GM18517 (cell line): ENCODE measurements at regions not wholly inside any gene's neighbourhood (a gene's known extent, or its start where the extent isn't known, plus 50 kb on each side); places are given as distances from the start of the nearest gene placed in this dataset.

Experiments used
- ATAC-seq: cut with Tn5 transposase; IDR thresholded peaks from one replicate; pipeline ENCODE4 v1.9.1; 2021; ENCODE audit warnings: mild to moderate bottlenecking, moderate library complexity; ENCODE audit not compliant: unreplicated experiment

DNA sequence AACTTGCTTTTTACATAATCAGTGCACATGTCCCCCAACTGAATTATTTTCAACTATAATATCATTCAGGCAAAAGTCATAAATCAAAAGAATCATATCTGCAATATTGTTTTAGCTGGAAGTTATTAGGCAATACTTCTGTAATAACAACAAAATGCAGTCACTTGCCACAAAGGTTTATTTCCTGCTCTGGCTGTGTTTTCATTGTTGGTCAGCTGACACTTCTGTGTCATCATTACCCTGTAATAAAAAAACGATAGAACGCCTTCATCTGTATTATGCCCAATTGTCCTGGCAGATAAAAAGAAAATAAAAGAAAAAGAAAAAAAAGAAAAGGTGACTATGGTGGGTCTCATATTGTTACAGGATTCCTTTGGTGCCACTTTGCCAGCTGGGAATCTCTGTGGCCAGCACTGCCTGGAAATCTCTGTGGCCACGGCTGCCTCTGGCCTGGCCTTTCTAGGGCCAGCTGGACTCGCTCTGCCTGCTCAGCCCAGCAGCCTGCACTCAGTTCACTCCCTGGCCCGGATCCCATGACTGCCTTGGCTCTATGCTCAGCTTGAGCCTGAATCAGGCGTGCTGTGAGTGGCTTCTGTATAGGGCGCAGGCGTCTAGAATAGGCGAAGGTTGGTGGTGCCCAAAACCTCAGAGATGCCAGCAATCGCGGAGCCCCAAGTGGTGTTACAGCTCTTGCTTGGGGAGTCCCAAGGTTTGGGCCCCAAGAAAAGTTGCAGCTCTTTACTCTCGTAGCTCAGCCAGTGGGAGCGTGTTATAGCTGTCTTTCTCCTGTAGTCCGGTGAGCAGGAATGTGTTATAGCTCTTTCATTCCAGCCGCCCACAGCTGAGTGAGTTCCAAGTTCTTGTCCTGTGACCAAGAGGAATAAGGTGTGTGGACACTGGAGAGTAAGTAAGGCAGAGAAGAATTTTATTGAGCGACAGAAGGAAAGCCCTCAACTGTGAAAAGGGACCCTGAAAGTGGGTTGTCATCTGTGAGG is 1227.1 kb downstream of the SLITRK1 start:
- no peak for ATAC-seq

GRCh38 chr13:82654143-82654542 is 1228.1 kb downstream of the SLITRK1 start:
- no peak for ATAC-seq

- ATAC-seq = no peak
These were observed 1234.7 kb downstream of the SLITRK1 start for GRCh38 chr13:82647540-82647939.

- ATAC-seq = no peak
These were observed 1246.2 kb downstream of the SLITRK1 start for GRCh38 chr13:82636119-82636518.

DNA sequence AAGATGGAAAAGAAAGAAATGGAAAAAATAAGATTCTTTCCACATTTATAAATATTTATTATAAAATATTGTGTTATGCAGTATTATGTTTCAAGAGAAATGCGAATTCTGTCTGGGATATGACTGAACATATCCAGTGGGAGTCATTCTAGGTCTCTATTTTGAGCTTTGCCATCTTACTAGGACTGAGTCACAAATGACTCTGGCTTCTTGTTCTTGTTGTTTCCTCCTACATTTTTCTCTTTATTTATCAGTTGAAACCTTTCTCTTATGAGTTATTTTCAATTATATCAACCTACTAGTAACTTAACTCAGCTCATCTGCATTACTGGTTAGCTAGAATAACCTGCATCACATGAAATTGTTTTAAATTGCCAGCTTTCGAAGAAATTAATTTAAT is 1247.3 kb downstream of the SLITRK1 start:
- no peak for ATAC-seq

GRCh38 chr13:82627183-82627582 is 1255.1 kb downstream of the SLITRK1 start:
- ATAC-seq = no peak

GRCh38 chr13:82625717-82626116 is 1256.6 kb downstream of the SLITRK1 start:
- no peak for ATAC-seq

DNA sequence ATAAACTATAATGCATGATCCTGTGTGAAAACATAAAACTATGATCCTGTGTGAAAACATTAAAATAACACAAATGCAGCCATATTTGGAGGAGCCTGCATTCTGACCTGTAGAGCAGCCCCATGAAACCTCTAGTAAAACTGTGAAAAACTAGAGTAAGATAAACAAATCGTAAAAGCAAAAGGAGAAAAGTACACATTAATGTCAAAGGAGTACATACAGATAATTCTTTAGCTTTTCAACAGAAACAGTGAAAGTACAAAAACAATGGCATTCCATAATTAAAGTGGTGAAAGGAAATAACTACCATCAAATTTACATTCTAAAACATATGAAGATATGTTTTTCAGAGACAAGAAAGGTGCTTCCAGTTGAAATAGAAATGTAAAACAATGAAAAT is 1267.2 kb downstream of the SLITRK1 start:
- no peak for ATAC-seq

DNA sequence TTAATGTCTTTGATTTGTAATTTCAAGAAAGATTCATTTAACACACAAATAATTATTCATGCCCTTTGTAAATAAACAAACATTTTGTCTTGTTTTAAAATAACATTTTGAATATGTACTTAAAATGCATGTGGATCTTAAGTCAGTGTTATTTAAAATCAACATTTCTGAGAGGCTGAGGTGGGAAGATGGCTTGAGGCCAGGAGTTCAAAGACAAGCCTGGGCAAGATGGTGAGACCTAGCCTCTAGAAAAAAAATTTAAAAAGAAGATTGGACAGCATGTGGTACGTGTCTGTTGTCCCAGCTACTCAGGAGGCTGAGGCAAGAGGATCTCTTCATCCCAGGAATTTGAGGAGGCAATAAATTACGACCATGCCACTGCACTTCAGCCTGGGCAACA is 1268.2 kb downstream of the SLITRK1 start:
- no peak for ATAC-seq

DNA sequence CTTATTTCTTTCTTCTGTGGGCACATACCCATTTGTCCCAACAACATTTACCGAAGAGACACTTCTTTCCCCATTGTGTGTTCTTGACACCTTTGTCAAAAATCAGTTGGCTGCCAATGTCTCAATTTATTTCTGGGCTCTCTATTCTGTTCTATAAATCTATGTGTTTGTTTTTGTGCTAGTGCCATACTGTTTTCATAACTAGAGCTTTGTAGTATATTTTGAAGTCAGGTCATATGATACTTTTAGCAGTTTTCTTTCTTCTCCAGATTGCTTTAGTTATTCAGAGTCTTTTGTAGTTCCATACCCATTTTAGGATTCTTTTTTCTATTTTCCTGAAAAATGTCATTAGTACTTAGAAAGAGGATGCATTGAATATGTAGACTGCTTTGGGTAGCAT is 1276.3 kb downstream of the SLITRK1 start:
- ATAC-seq = no peak

DNA sequence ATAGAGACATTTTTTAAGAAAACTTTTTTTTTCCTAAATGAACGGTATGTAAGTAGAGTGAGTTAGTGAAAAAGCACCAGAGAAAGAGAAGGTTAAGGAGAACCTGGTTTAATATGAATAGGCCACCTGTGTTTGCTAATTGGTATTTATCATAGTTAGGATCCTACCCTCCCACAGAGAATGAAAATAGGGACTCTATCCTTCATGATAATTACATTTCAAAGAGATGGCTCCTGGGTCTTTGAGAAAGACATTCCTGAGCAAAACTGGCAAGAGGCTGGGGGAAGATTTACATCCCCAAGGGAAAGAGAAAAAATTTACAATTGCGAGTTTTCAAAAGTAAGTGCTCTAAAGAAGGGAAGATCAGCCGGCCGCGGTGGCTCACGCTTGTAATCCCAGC is 1284.5 kb downstream of the SLITRK1 start:
- ATAC-seq = no peak

- ATAC-seq = no peak
These were observed 1289.0 kb downstream of the SLITRK1 start for GRCh38 chr13:82593239-82593638.

DNA sequence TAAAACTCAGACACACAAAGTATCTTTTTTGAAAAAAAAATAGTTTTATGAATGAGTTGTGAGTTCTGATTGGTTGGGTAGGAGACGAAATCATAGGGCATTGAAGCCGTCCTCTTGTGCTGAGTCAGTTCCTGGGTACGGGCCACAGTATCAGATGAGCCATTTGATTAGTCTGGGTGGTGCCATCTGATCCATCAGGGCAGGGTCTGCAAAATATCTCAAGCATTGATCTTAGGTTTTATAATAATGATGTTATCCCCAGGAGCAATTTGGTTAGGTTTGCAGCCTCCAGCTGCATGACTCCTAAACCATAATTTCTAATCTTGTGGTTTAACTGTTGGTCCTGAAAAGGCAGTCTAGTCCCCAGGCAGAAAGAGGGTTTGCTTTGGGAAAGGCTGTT is 1310.6 kb downstream of the SLITRK1 start:
- ATAC-seq = no peak

- ATAC-seq = no peak
These were observed 1312.7 kb downstream of the SLITRK1 start for GRCh38 chr13:82569581-82569980.

DNA sequence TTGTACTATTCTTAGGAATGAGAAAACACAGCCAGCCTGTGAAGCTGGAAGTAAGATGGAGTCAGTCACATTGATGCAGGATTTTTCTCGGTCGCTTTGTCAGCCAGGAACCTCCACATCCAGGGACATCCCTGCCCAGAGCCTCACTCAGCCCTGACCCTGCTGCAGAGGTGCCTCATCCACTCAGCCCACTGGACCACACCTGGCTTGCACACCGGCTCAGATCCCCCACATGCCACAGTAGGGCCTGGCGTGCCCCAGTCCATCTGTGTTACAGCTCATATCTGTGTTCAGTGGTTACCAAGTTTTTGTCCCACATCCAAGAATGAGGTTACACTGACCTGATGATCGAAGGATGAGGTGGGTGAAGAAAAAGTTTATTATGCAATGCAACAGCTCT is 1315.4 kb downstream of the SLITRK1 start:
- no peak for ATAC-seq

DNA sequence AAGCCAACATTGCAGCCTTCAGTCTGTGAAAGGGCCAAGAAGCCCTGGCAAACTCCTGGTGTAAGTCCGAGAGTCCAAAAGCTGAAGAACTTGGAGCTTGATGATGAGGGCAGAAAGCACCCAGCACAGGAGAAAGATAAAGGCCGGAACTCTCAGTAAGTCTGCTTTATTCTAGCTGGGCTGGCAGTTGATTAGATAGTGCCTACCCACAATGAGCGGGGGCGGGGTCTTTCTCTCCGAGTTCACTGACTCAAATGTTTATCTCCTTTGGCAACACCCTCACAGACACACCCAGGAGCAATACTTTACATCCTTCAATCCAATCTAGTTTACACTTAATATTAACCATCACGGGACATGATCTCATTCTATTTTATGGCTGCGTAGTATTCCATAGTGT is 1317.1 kb downstream of the SLITRK1 start:
- ATAC-seq = no peak

DNA sequence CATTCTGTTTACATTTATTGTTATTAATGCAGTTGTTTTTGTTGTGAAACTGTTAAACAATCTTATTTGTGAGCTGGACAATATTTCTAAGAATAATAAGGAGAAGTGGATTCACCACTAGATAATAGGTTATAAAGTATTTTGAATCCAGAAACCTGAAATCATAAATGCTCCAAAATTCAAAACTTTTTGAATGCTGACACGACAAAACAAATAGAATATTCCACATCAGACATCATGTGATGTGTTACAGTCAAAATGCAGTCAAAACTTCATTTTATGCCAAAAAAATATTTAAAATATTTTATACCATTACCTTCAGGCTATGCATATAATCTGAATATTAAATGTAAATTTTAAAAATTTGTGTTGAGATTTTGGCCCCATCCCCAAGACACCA is 1321.4 kb downstream of the SLITRK1 start:
- ATAC-seq = no peak

DNA sequence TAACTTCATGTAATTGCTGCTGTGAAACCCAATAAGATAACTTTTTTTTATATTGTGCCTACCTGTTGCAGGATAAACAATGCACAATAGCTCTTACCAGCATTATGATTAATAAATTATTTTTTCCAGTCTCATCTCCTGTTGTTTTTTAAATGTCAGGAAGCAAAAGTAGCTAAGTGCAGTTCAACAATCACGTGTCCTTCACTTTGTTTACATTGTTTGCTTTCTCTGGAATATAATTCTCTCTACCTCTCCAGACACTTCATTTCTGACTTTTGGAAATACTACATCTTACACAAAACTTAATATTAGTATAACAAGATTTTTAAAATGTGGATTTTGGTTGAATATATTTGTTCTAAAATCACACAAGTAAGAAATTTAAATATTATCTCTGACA is 1359.4 kb downstream of the SLITRK1 start:
- no peak for ATAC-seq

DNA sequence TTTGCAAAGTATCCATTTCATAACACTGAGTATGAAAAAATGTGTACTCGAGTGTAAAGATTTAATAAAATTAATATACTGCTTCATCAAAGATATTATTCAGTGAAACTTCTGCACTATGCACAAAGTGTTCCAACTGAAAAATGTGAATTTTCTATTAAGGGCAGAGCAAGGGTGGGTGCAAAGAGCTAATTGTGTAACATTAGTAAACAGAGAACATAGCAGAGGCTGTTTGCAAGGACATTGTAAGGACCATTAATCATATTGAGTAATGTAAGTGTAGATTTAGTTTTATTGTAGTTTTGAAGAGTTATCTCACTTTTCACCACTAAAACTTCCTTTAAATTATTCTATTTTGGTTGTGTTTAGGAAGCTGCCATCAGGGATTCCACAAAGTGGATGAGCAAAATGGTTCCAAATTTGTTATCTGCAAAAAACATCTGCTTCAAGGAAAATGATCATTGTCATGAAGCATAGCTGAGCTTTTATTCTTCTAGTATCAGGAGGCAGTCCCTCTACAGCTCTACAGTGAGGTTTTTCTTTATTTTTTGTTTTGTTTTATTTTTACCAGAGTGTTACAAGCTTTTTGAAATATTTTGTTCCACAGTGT is 1375.4 kb downstream of the SLITRK1 start:
- ATAC-seq = no peak

GRCh38 chr13:82501834-82502233 is 1380.4 kb downstream of the SLITRK1 start:
- ATAC-seq = no peak

DNA sequence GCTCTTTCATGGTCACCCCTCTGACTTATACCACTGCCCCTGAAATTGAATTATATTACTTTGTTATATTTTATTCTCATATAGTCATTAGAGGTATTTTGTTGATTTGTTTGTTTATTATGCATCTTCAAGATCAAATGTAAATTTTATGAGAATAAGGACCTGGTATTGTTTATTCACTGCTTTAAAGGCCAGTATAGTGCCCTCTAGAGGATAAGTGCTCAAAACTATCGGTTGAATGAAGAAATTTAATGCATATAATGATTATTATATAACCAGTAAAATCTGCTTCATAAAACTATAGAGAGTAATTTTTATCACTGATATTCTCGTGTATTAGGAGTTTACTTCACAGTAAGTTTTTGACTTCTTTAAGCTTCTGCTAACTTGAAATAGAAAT is 1401.9 kb downstream of the SLITRK1 start:
- no peak for ATAC-seq

DNA sequence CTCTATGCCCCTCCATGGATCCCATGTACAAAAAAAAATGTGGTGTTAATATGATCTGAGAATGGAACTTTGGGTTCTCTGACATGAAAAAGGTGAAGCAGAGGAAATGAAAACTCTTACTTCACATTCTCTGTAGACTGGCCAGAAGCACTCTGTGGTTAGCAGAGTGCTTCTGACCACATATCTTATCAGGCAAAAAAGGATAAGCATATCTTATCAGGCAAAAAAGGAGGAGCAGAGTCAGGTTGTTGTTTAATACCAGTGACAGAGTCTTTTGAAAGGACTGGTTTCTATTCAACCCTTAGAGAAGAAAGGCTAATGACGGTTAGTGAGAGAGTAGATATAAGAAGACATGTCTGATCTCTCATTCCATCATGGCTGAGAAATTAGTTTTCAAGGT is 1404.8 kb downstream of the SLITRK1 start:
- ATAC-seq = no peak
